K562 (cell line): ENCODE measurements at regions not wholly inside any gene's neighbourhood (a gene's known extent, or its start where the extent isn't known, plus 50 kb on each side); places are given as distances from the start of the nearest gene placed in this dataset.

Source experiments
- BRD4 ChIP-seq: fragments of 200-600 bp; sonication (generic); IDR thresholded peaks from 2 replicates; pipeline ENCODE4 v1.6.1; 2017; ENCODE audit warnings: inconsistent platforms
- CTCF ChIP-seq, 3 experiments: IDR thresholded peaks in 2 of 3; conservative IDR thresholded peaks in 1 of 3; 2 replicates each; pipeline ENCODE4 v1.5.1; 2011 to 2012; ENCODE audit warnings: low read length in 3 of 3, mild to moderate bottlenecking in 3 of 3, control low read depth in 2 of 3, improper control_type of control experiment in 1 of 3, inconsistent platforms in 1 of 3, low read depth in 1 of 3, mixed read lengths in 1 of 3, moderate library complexity in 1 of 3; ENCODE audit not compliant: insufficient read depth in 2 of 3
- FOS ChIP-seq: IDR thresholded peaks from 3 replicates; pipeline ENCODE4 v1.6.1; 2011; ENCODE audit not compliant: insufficient read length; ENCODE audit errors: extremely low read depth
- MXI1 ChIP-seq: IDR thresholded peaks from 2 replicates; pipeline ENCODE4 v1.6.1; 2011; ENCODE audit warnings: low read depth, mild to moderate bottlenecking, improper control_type of control experiment, low read length
- NRF1 ChIP-seq, 2 experiments: fragments of 450-650 bp; IDR thresholded peaks in 1 of 2; conservative IDR thresholded peaks in 1 of 2; 2 replicates each; pipeline ENCODE4 v1.6.1; 2014; ENCODE audit warnings: mild to moderate bottlenecking in 2 of 2
- PHB2 ChIP-seq: fragments of 450-650 bp; IDR thresholded peaks from 2 replicates; pipeline ENCODE4 v1.6.1; 2017; ENCODE audit warnings: low read depth
- PRPF4 ChIP-seq: fragments of 200-400 bp; formaldehyde crosslinking; IDR thresholded peaks from one replicate; pipeline ENCODE4 v1.6.1; 2017; ENCODE audit warnings: low read length, low read depth, mild to moderate bottlenecking; ENCODE audit not compliant: insufficient read depth, poor library complexity, severe bottlenecking
- TBP ChIP-seq: optimal IDR thresholded peaks from 2 replicates; pipeline ENCODE3; 2011; ENCODE audit warnings: low read depth, low read length, improper control_type of control experiment
- ZNF561 ChIP-seq: fragments of 450-650 bp; formaldehyde crosslinking; conservative IDR thresholded peaks from 2 replicates; pipeline ENCODE4 v1.4.0; 2020; ENCODE audit warnings: mild to moderate bottlenecking, moderate library complexity

- no peak for TF ChIP-seq CTCF (IDR thresholded peaks at IDR 0.05 in 2 of 3, conservative IDR thresholded peaks at IDR 0.05 in 1 of 3; ENCODE audit: insufficient read depth in 2 of 3, low read depth in 1 of 3, low read length in 3 of 3)
- TF ChIP-seq PHB2, result no peak
- TF ChIP-seq BRD4, result no peak
- no peak for TF ChIP-seq PRPF4
- TF ChIP-seq MXI1, result no peak
- no peak for TF ChIP-seq FOS
- TF ChIP-seq ZNF561, result no peak
- TF ChIP-seq NRF1 (conservative IDR thresholded peaks at IDR 0.05 in 1 of 2, IDR thresholded peaks at IDR 0.05 in 1 of 2), result no peak
- no peak for TF ChIP-seq TBP
Observed at GRCh38 chr16:79873825-79874224, 273.3 kb upstream of the MAF start.
